Stimulated activated CD8-positive, alpha-beta memory T cell treated with anti-CD3 and anti-CD28 coated beads, Interleukin-12 subunit alpha, Interleukin-12 subunit beta, amount 100 ng/mL, for 24 hours (primary cell): ENCODE measurements at regions not wholly inside any gene's neighbourhood (a gene's known extent, or its start where the extent isn't known, plus 50 kb on each side); places are given as distances from the start of the nearest gene placed in this dataset.

Experiments
- DNase-seq: peaks from one replicate; pipeline ENCODE4 v3.0.0-alpha.2; 2020; ENCODE audit errors: extremely low read depth

GRCh38 chr10:4119107-4119506 lies 334.1 kb upstream of the KLF6 start:
- DNase-seq: no peak

- no peak for DNase-seq
Measured at GRCh38 chr10:4117604-4118003, 332.6 kb upstream of the KLF6 start.

- DNase-seq: no peak
Measured at GRCh38 chr10:4111643-4112042, 326.6 kb upstream of the KLF6 start.

- DNase-seq: no peak
Measured at GRCh38 chr10:4109469-4109868, 324.5 kb upstream of the KLF6 start.

GRCh38 chr10:4108693-4109092 lies 323.7 kb upstream of the KLF6 start:
- DNase-seq: no peak

- DNase-seq: no peak
Measured at GRCh38 chr10:4107285-4107851, 322.4 kb upstream of the KLF6 start.

- no peak for DNase-seq
Measured at GRCh38 chr10:4103603-4104002, 318.6 kb upstream of the KLF6 start.

GRCh38 chr10:4102802-4103344 lies 317.9 kb upstream of the KLF6 start:
- DNase-seq: no peak

- DNase-seq: no peak
Measured at GRCh38 chr10:4101918-4102654, 317.1 kb upstream of the KLF6 start.

GRCh38 chr10:4100380-4100779 lies 315.4 kb upstream of the KLF6 start:
- no peak for DNase-seq

- no peak for DNase-seq
Measured at GRCh38 chr10:4099202-4099601, 314.2 kb upstream of the KLF6 start.

- DNase-seq: no peak
Measured at GRCh38 chr10:4095166-4095917, 310.3 kb upstream of the KLF6 start.

GRCh38 chr10:4094751-4095150 lies 309.7 kb upstream of the KLF6 start:
- DNase-seq: no peak

- no peak for DNase-seq
Measured at GRCh38 chr10:4093438-4093837, 308.4 kb upstream of the KLF6 start.

GRCh38 chr10:4088354-4089066 lies 303.5 kb upstream of the KLF6 start:
- no peak for DNase-seq

- DNase-seq: no peak
Measured at GRCh38 chr10:4086131-4086898, 301.3 kb upstream of the KLF6 start.

GRCh38 chr10:4083509-4084003 lies 298.5 kb upstream of the KLF6 start:
- DNase-seq: no peak

- no peak for DNase-seq
Measured at GRCh38 chr10:4082861-4083260, 297.9 kb upstream of the KLF6 start.

- no peak for DNase-seq
Measured at GRCh38 chr10:4081685-4082111, 296.7 kb upstream of the KLF6 start.

GRCh38 chr10:4080225-4080805 lies 295.3 kb upstream of the KLF6 start:
- no peak for DNase-seq

GRCh38 chr10:4079803-4080202 lies 294.8 kb upstream of the KLF6 start:
- DNase-seq: no peak
